Thyroid gland (tissue), 4 donors: ENCODE measurements at regions not wholly inside any gene's neighbourhood (a gene's known extent, or its start where the extent isn't known, plus 50 kb on each side); places are given as distances from the start of the nearest gene placed in this dataset.
A peak's percentile ranks its signal among the peaks of the same experiment; 100 is the strongest.

Experiments used
- DNase-seq, 2 donors: peaks; one replicate each; pipeline ENCODE4 v3.0.0-alpha.2; 2019
- H3K27ac ChIP-seq, 3 donors: fragments of 200-600 bp; sonication (generic); 1 replicate in 2 of 3; 2 replicates in 1 of 3; pipeline ENCODE4 v1.5.1; 2016 to 2019; ENCODE audit warnings: mild to moderate bottlenecking in 1 of 3, moderate library complexity in 1 of 3
- H3K27me3 ChIP-seq: fragments of 200-600 bp; sonication (generic); one replicate; pipeline ENCODE4 v1.5.1; 2019
- H3K36me3 ChIP-seq, 2 donors: fragments of 200-600 bp; sonication (generic); one replicate each; pipeline ENCODE4 v1.5.1; 2016 to 2019
- H3K4me1 ChIP-seq, 2 donors: fragments of 200-600 bp; sonication (generic); one replicate each; pipeline ENCODE4 v1.5.1; 2017 to 2019
- H3K4me3 ChIP-seq, 3 donors: fragments of 200-600 bp; sonication (generic); replicated peaks in 1 of 3; 1 replicate in 2 of 3; 2 replicates in 1 of 3; pipeline ENCODE4 v1.5.1; 2016; ENCODE audit warnings: mild to moderate bottlenecking in 1 of 3
- H3K9me3 ChIP-seq: fragments of 200-600 bp; sonication (generic); one replicate; pipeline ENCODE4 v1.5.1; 2017
- CTCF ChIP-seq, 6 experiments: fragments of 200-600 bp in 3 of 6; fragments of 450-650 bp in 3 of 6; sonication (generic) in 3 of 6; IDR thresholded peaks; one replicate each; pipeline ENCODE4 v1.5.1; 2016 to 2019; ENCODE audit warnings: antibody characterized with exemption in 6 of 6, mild to moderate bottlenecking in 2 of 6, inconsistent platforms in 1 of 6, moderate library complexity in 1 of 6
- POLR2A ChIP-seq, 2 donors: fragments of 450-650 bp; IDR thresholded peaks; one replicate each; pipeline ENCODE4 v1.6.1; 2017; ENCODE audit warnings: antibody characterized with exemption in 2 of 2, mild to moderate bottlenecking in 2 of 2, moderate library complexity in 1 of 2
- WGBS, 2 donors: methylation state at CpG; one replicate each; pipeline ENCODE4 v1.1.5; 2017; 5-methylcytosine and 5-hydroxymethylcytosine counted together
- intact Hi-C: fragments of 100-400 bp; cut with DNase I; formaldehyde crosslinking; loops from one replicate; pipeline ENCODE4 v1.15.1; 2023

GRCh38 chr3:160132226-160132625 is 93.0 kb upstream of the C3orf80 start:
- intact Hi-C loops = no loop called here
- DNase-seq = peak; percentile 14 to 23
- H3K4me3 ChIP-seq = no peak overlapping the region
- TF ChIP-seq CTCF (IDR thresholded peaks at IDR 0.05) (no peak), POLR2A (IDR thresholded peaks at IDR 0.05) (no peak)
- WGBS, 2 donors = 59 to 78% methylated on average over 4 of the region's 4 CpGs
- no peaks in the 10 kb centered on the region for H3K9me3 ChIP-seq
- H3K27me3 ChIP-seq = no peaks in the 10 kb centered on the region
- no peaks in the 10 kb centered on the region for H3K36me3 ChIP-seq
- no peak overlapping the region for H3K27ac ChIP-seq
- no peaks in the 10 kb centered on the region for H3K4me1 ChIP-seq

GRCh38 chr3:160133757-160134156 is 91.5 kb upstream of the C3orf80 start:
- no peak for TF ChIP-seq CTCF (IDR thresholded peaks at IDR 0.05)
- TF ChIP-seq POLR2A (IDR thresholded peaks at IDR 0.05) = no peak
- 63 to 74% methylated on average over 3 of the region's 3 CpGs for WGBS, 2 donors
- Histone ChIP-seq H3K36me3 (no peaks in the 10 kb centered on the region), H3K4me3 (no peak overlapping the region), H3K27ac (no peak overlapping the region), H3K27me3 (no peaks in the 10 kb centered on the region), H3K9me3 (no peaks in the 10 kb centered on the region), H3K4me1 (no peaks in the 10 kb centered on the region)
- intact Hi-C loops = no loop called here
- DNase-seq = no peak

GRCh38 chr3:160134454-160134853 is 90.8 kb upstream of the C3orf80 start:
- Histone ChIP-seq H3K27me3 (no peaks in the 10 kb centered on the region), H3K36me3 (no peaks in the 10 kb centered on the region), H3K4me3 (no peak overlapping the region), H3K27ac (no peak overlapping the region), H3K4me1 (no peaks in the 10 kb centered on the region), H3K9me3 (no peaks in the 10 kb centered on the region)
- intact Hi-C loops = no loop called here
- no peak for DNase-seq
- TF ChIP-seq POLR2A (IDR thresholded peaks at IDR 0.05) = no peak
- no peak for TF ChIP-seq CTCF (IDR thresholded peaks at IDR 0.05)
- WGBS, 2 donors = 84 to 92% methylated on average over 4 of the region's 4 CpGs

GRCh38 chr3:160134964-160135363 is 90.3 kb upstream of the C3orf80 start:
- Histone ChIP-seq H3K27me3 (no peaks in the 10 kb centered on the region), H3K4me1 (no peaks in the 10 kb centered on the region), H3K36me3 (no peaks in the 10 kb centered on the region), H3K27ac (no peak overlapping the region), H3K9me3 (no peaks in the 10 kb centered on the region), H3K4me3 (no peak overlapping the region)
- TF ChIP-seq CTCF (IDR thresholded peaks at IDR 0.05) = no peak
- no peak for TF ChIP-seq POLR2A (IDR thresholded peaks at IDR 0.05)
- DNase-seq = no peak
- intact Hi-C loops = no loop called here
- WGBS, 2 donors = 62 to 65% methylated on average over 2 of the region's 2 CpGs

GRCh38 chr3:160135851-160136250 is 89.4 kb upstream of the C3orf80 start:
- Histone ChIP-seq H3K27ac (no peak overlapping the region), H3K27me3 (no peaks in the 10 kb centered on the region), H3K4me1 (no peaks in the 10 kb centered on the region), H3K4me3 (no peak overlapping the region), H3K9me3 (no peaks in the 10 kb centered on the region), H3K36me3 (no peaks in the 10 kb centered on the region)
- no peak for TF ChIP-seq POLR2A (IDR thresholded peaks at IDR 0.05)
- TF ChIP-seq CTCF (IDR thresholded peaks at IDR 0.05) = no peak
- intact Hi-C loops = no loop called here
- WGBS, 2 donors = 56 to 63% methylated on average over 2 of the region's 2 CpGs
- DNase-seq = no peak
